H1 (cell line): ENCODE measurements at regions not wholly inside any gene's neighbourhood (a gene's known extent, or its start where the extent isn't known, plus 50 kb on each side); places are given as distances from the start of the nearest gene placed in this dataset.

ENCODE experiments used
- CTCF ChIA-PET: fragments of 300-600 bp; sonication (Branson Sonifier 250); formaldehyde crosslinking; loops from one replicate; lab custom pipeline; 2021; ENCODE audit not compliant: partially characterized antibody; lab: Charles Lee
- POLR2A ChIA-PET: fragments of 300-600 bp; sonication (Branson Sonifier 250); formaldehyde crosslinking; loops from one replicate; lab custom pipeline; 2021; ENCODE audit warnings: inconsistent platforms; ENCODE audit not compliant: partially characterized antibody; lab: Charles Lee
- DNase-seq, 2 experiments: peaks; one replicate each; pipeline versions ENCODE4 v3.0.0 to v3.0.0-alpha.2; 2010 to 2022; ENCODE audit warnings: low spot score in 2 of 2, low read depth in 1 of 2, mixed read lengths in 1 of 2
- FAIRE-seq: peaks from 2 replicates; lab custom pipeline; 2011; peaks lifted over from hg19 to GRCh38; lab: Jason Lieb, UNC
- H2AFZ ChIP-seq: 2 replicates; pipeline ENCODE4 v1.8.1; 2012; ENCODE audit warnings: low read length, inconsistent platforms
- H2AK5ac ChIP-seq: 2 replicates; pipeline ENCODE4 v1.6.1; 2013; ENCODE audit warnings: low read depth, low read length
- H2BK120ac ChIP-seq: replicated peaks from 2 replicates; pipeline ENCODE3; 2013; ENCODE audit warnings: low read depth, low read length, inconsistent platforms
- H2BK12ac ChIP-seq: 2 replicates; pipeline ENCODE4 v1.6.1; 2013; ENCODE audit warnings: low read depth, low read length
- H2BK15ac ChIP-seq: 2 replicates; pipeline ENCODE4 v1.6.1; 2013; ENCODE audit warnings: low read length
- H2BK20ac ChIP-seq: 2 replicates; pipeline ENCODE4 v1.6.1; 2013; ENCODE audit warnings: low read length
- H2BK5ac ChIP-seq: 2 replicates; pipeline ENCODE4 v1.6.1; 2013; ENCODE audit warnings: low read depth, low read length
- H3K14ac ChIP-seq: 2 replicates; pipeline ENCODE4 v1.6.1; 2013; ENCODE audit warnings: inconsistent platforms; ENCODE audit not compliant: insufficient read length
- H3K18ac ChIP-seq: 2 replicates; pipeline ENCODE4 v1.6.1; 2013; ENCODE audit warnings: low read length; ENCODE audit errors: extremely low read depth
- H3K23ac ChIP-seq: 2 replicates; pipeline ENCODE4 v1.6.1; 2013; ENCODE audit warnings: inconsistent platforms; ENCODE audit not compliant: insufficient read length
- H3K23me2 ChIP-seq: 2 replicates; pipeline ENCODE4 v1.6.1; 2013; ENCODE audit warnings: low read depth, low read length
- H3K27ac ChIP-seq: 2 replicates; pipeline ENCODE4 v1.6.1; 2011; ENCODE audit warnings: low read depth, low read length, inconsistent platforms
- H3K27me3 ChIP-seq, 4 experiments: replicated peaks in 1 of 4; 1 replicate in 1 of 4; 2 replicates in 3 of 4; pipeline versions ENCODE4 v1.6.1 to v1.8.1; 2011 to 2013; ENCODE audit warnings: low read length in 3 of 4, mild to moderate bottlenecking in 3 of 4, inconsistent platforms in 2 of 4, mixed read lengths in 2 of 4, moderate library complexity in 1 of 4; ENCODE audit not compliant: control insufficient read depth in 3 of 4, insufficient read depth in 3 of 4; ENCODE audit errors: extremely low read depth in 1 of 4
- H3K36me3 ChIP-seq, 4 experiments: 2 replicates each; pipeline versions ENCODE4 v1.6.1 to v1.8.1; 2011 to 2013; ENCODE audit warnings: mild to moderate bottlenecking in 4 of 4, low read length in 3 of 4, moderate library complexity in 2 of 4, control low read depth in 1 of 4, inconsistent platforms in 1 of 4; ENCODE audit not compliant: insufficient read depth in 4 of 4, control insufficient read depth in 2 of 4
- H3K4ac ChIP-seq: replicated peaks from 2 replicates; pipeline ENCODE3; 2013; ENCODE audit warnings: low read length, low read depth, mixed read lengths, inconsistent platforms; ENCODE audit not compliant: insufficient read length
- H3K4me1 ChIP-seq, 4 experiments: replicated peaks in 1 of 4; 1 replicate in 1 of 4; 2 replicates in 3 of 4; pipeline versions ENCODE4 v1.6.1 to v1.8.1; 2011 to 2013; ENCODE audit warnings: low read length in 3 of 4, inconsistent platforms in 2 of 4, mixed read lengths in 1 of 4; ENCODE audit not compliant: insufficient read depth in 4 of 4, control insufficient read depth in 3 of 4
- H3K4me2 ChIP-seq, 2 experiments: 2 replicates each; pipeline versions ENCODE4 v1.6.1 to v1.8.1; 2011 to 2013; ENCODE audit warnings: low read depth in 2 of 2, low read length in 2 of 2, control low read depth in 1 of 2, inconsistent platforms in 1 of 2, mild to moderate bottlenecking in 1 of 2; ENCODE audit not compliant: insufficient read depth in 1 of 2
- H3K4me3 ChIP-seq, 4 experiments: fragments of 200-600, 300-600 bp in 1 of 4; sonication (generic), shearing (Covaris generic), sonication (Bioruptor Twin) in 1 of 4; 2 replicates each; pipeline versions ENCODE4 v1.5.1 to v1.8.1; 2011 to 2016; ENCODE audit warnings: low read length in 4 of 4, low read depth in 3 of 4, control low read depth in 2 of 4, inconsistent platforms in 2 of 4, mild to moderate bottlenecking in 2 of 4, mixed read lengths in 1 of 4, moderate library complexity in 1 of 4; ENCODE audit not compliant: insufficient read depth in 2 of 4; ENCODE audit errors: extremely low read depth in 1 of 4
- H3K56ac ChIP-seq: replicated peaks from 2 replicates; pipeline ENCODE3; 2013; ENCODE audit warnings: low read depth, mild to moderate bottlenecking, mixed read lengths, low read length, inconsistent platforms; ENCODE audit not compliant: insufficient read length
- H3K79me1 ChIP-seq: 2 replicates; pipeline ENCODE4 v1.6.1; 2013; ENCODE audit warnings: low read depth, low read length, control low read depth
- H3K79me2 ChIP-seq, 2 experiments: 2 replicates each; pipeline versions ENCODE4 v1.6.1 to v1.8.1; 2012 to 2013; ENCODE audit warnings: low read length in 2 of 2, mild to moderate bottlenecking in 2 of 2, inconsistent platforms in 1 of 2; ENCODE audit not compliant: insufficient read depth in 2 of 2, control insufficient read depth in 1 of 2
- H3K9ac ChIP-seq, 4 experiments: replicated peaks in 1 of 4; 1 replicate in 1 of 4; 2 replicates in 3 of 4; pipeline versions ENCODE4 v1.6.1 to v1.8.1; 2011 to 2013; ENCODE audit warnings: low read depth in 3 of 4, low read length in 3 of 4, control low read depth in 2 of 4, mild to moderate bottlenecking in 2 of 4, moderate library complexity in 2 of 4, inconsistent platforms in 1 of 4; ENCODE audit errors: extremely low read depth in 1 of 4
- H3K9me3 ChIP-seq, 2 experiments: 2 replicates each; pipeline versions ENCODE4 v1.6.1 to v1.8.1; 2012 to 2013; ENCODE audit warnings: mild to moderate bottlenecking in 2 of 2, moderate library complexity in 2 of 2, control low read depth in 1 of 2, inconsistent platforms in 1 of 2, low read depth in 1 of 2, low read length in 1 of 2, mixed read lengths in 1 of 2; ENCODE audit not compliant: insufficient read depth in 2 of 2
- H4K20me1 ChIP-seq, 2 experiments: replicated peaks in 1 of 2; 2 replicates each; pipeline versions ENCODE3 to v1.8.1; 2011 to 2013; ENCODE audit warnings: inconsistent platforms in 2 of 2, low read length in 2 of 2, mild to moderate bottlenecking in 1 of 2; ENCODE audit not compliant: insufficient read depth in 2 of 2, control insufficient read depth in 1 of 2
- H4K5ac ChIP-seq: 2 replicates; pipeline ENCODE4 v1.6.1; 2013; ENCODE audit warnings: low read length, low read depth, mixed read lengths, inconsistent platforms; ENCODE audit not compliant: insufficient read length
- H4K8ac ChIP-seq: 2 replicates; pipeline ENCODE4 v1.8.0; 2013; ENCODE audit warnings: mild to moderate bottlenecking, moderate library complexity, low read length, inconsistent platforms; ENCODE audit not compliant: insufficient read depth; ENCODE audit errors: extremely low read depth
- H4K91ac ChIP-seq: replicated peaks from 2 replicates; pipeline ENCODE3; 2013; ENCODE audit warnings: low read length, mixed read lengths, inconsistent platforms; ENCODE audit not compliant: insufficient read length
- ASH2L ChIP-seq: fragments of 200-600, 300-600 bp; sonication (generic); IDR thresholded peaks from one replicate; pipeline ENCODE4 v1.7.1; 2017; ENCODE audit warnings: low read length
- CBX8 ChIP-seq: fragments of 300-800, 300-1000 bp; sonication (generic); IDR thresholded peaks from 2 replicates; pipeline ENCODE4 v1.7.1; 2016; ENCODE audit warnings: low read depth, low read length, borderline replicate concordance
- JUND ChIP-seq: IDR thresholded peaks from 2 replicates; pipeline ENCODE4 v1.6.1; 2011; ENCODE audit warnings: mild to moderate bottlenecking, improper control_type of control experiment, low read length
- MAFK ChIP-seq: IDR thresholded peaks from 2 replicates; pipeline ENCODE4 v1.6.1; 2012; ENCODE audit warnings: low read depth, mild to moderate bottlenecking, improper control_type of control experiment, low read length
- NRF1 ChIP-seq: IDR thresholded peaks from 2 replicates; pipeline ENCODE4 v1.6.1; 2011; ENCODE audit warnings: mild to moderate bottlenecking, low read depth, low read length, improper control_type of control experiment
- SUZ12 ChIP-seq: fragments of 200-600 bp; sonication (generic); IDR thresholded peaks from 2 replicates; pipeline ENCODE4 v1.6.1; 2012; ENCODE audit warnings: mild to moderate bottlenecking, inconsistent platforms, low read length, moderate library complexity, mixed read lengths
- WGBS, 2 experiments: shearing (Covaris generic) in 1 of 2; methylation state at CpG; one replicate each; pipeline versions ENCODE4 v1.1.6 to v1.1.7; 2013 to 2015; ENCODE audit warnings: low lambda C conversion rate in 2 of 2, mixed read lengths in 2 of 2, inconsistent platforms in 1 of 2, low coverage in 1 of 2, missing lambda C conversion rate in 1 of 2; ENCODE audit not compliant: insufficient replicate concordance in 2 of 2, insufficient coverage in 1 of 2, insufficient read length in 1 of 2; ENCODE audit errors: extremely low coverage in 1 of 2, missing lambda C conversion rate in 1 of 2; 5-methylcytosine and 5-hydroxymethylcytosine counted together

DNA sequence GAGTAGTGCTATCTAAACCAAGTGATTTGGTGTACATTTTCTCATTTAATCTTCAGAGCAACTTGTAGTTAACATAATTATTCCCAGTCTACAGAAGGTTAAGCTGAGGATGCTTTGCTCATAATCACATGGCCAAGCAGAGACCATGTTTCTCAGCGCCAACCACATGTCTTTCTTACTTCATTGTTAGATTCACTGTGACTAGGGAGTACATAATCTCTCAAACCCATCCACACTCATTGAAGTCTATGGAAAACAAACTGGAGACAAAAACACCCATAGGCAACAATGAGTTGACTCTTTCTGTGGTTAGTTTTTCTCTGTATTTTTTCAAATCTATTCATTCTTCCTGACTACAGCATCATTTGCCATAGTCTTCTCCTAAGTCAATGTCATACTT lies 281.7 kb upstream of the PTGER4 start:
- H2AK5ac ChIP-seq, result no peak overlapping the region
- H2BK120ac ChIP-seq, result no peak overlapping the region
- H3K23ac ChIP-seq, result no peak overlapping the region
- no peak overlapping the region for H3K4me2 ChIP-seq
- H3K56ac ChIP-seq, result no peak overlapping the region
- H3K18ac ChIP-seq, result no peak overlapping the region
- H2BK12ac ChIP-seq, result no peak overlapping the region
- H3K9me3 ChIP-seq, result no peaks in the 10 kb centered on the region
- H4K5ac ChIP-seq, result no peak overlapping the region
- DNase-seq (no peak), FAIRE-seq (no peak)
- H4K91ac ChIP-seq, result no peak overlapping the region
- H3K14ac ChIP-seq, result no peak overlapping the region
- H3K9ac ChIP-seq, result no peak overlapping the region
- ChIA-PET CTCF (interaction anchor here (1.2 kb wide), 1 partner anchor 14 kb away, joined by 3 read pairs; no protein-coding TSS in a partner anchor), POLR2A (no interaction called here)
- WGBS, 2 experiments, result 100% methylated on average over 1 of the region's 1 CpG; no CpG with 5 or more reads in 1 of the 2 experiments
- H3K23me2 ChIP-seq, result no peaks in the 10 kb centered on the region
- H2BK15ac ChIP-seq, result no peak overlapping the region
- H2AFZ ChIP-seq, result no peak overlapping the region
- no peaks in the 10 kb centered on the region for H3K27me3 ChIP-seq
- H4K8ac ChIP-seq, result no peak overlapping the region
- no peak overlapping the region for H3K4me3 ChIP-seq
- H2BK5ac ChIP-seq, result no peak overlapping the region
- TF ChIP-seq NRF1 (no peak), JUND (no peak), CBX8 (no peak), ASH2L (no peak), MAFK (no peak), SUZ12 (no peak)
- no peaks in the 10 kb centered on the region for H4K20me1 ChIP-seq
- H3K27ac ChIP-seq, result no peak overlapping the region
- H3K36me3 ChIP-seq, result no peaks in the 10 kb centered on the region
- H3K79me2 ChIP-seq, result no peaks in the 10 kb centered on the region
- H3K4me1 ChIP-seq, result no peaks in the 10 kb centered on the region
- H2BK20ac ChIP-seq, result no peak overlapping the region
- no peak overlapping the region for H3K4ac ChIP-seq
- H3K79me1 ChIP-seq, result no peaks in the 10 kb centered on the region
